ENCODE measurements at regions not wholly inside any gene's neighbourhood (a gene's known extent, or its start where the extent isn't known, plus 50 kb on each side); places are given as distances from the start of the nearest gene placed in this dataset.
"Not testable (repeated sequence)": the region's sequence is repeated elsewhere in the genome, so short reads cannot be mapped to it uniquely, and the experiment has no call there.

- H3K4me1 Mint-ChIP-seq (ENCODE audit: low read depth) = no peaks in the 10 kb centered on the region
- intact Hi-C loops (cut with micrococcal nuclease) = no loop called here
- peaks cover 25% of the 10 kb centered on the region for H3K9me3 Mint-ChIP-seq
- no peak overlapping the region for H3K27ac Mint-ChIP-seq
- no peak overlapping the region for H3K4me3 Mint-ChIP-seq
- H3K36me3 Mint-ChIP-seq (ENCODE audit: low read depth) = no peaks in the 10 kb centered on the region
- H3K27me3 Mint-ChIP-seq = no peaks in the 10 kb centered on the region
These were observed 493.3 kb upstream of the NAALADL2 start for GRCh38 chr3:174365796-174366195.

GRCh38 chr3:174366904-174367303 lies 492.2 kb upstream of the NAALADL2 start:
- H3K27ac Mint-ChIP-seq; H3K36me3 Mint-ChIP-seq (ENCODE audit: low read depth); H3K4me3 Mint-ChIP-seq; H3K27me3 Mint-ChIP-seq; H3K4me1 Mint-ChIP-seq (ENCODE audit: low read depth); intact Hi-C loops (cut with micrococcal nuclease): not testable (repeated sequence)
- H3K9me3 Mint-ChIP-seq = peaks cover 25% of the 10 kb centered on the region

- H3K4me3 Mint-ChIP-seq = no peak overlapping the region
These were observed 482.8 kb upstream of the NAALADL2 start for GRCh38 chr3:174376346-174376745.

GRCh38 chr3:174377096-174377495 lies 482.0 kb upstream of the NAALADL2 start:
- Mint-ChIP-seq H3K4me1 (ENCODE audit: low read depth) (no peaks in the 10 kb centered on the region), H3K27me3 (no peaks in the 10 kb centered on the region), H3K4me3 (no peak overlapping the region), H3K27ac (no peak overlapping the region), H3K9me3 (peaks cover 12% of the 10 kb centered on the region), H3K36me3 (ENCODE audit: low read depth) (no peaks in the 10 kb centered on the region)
- intact Hi-C loops (cut with micrococcal nuclease) = no loop called here

More at GRCh38 chr3:174376346-174376745, 482.8 kb upstream of the NAALADL2 start:
- Mint-ChIP-seq H3K36me3 (ENCODE audit: low read depth) (no peaks in the 10 kb centered on the region), H3K27me3 (no peaks in the 10 kb centered on the region), H3K4me1 (ENCODE audit: low read depth) (no peaks in the 10 kb centered on the region), H3K27ac (no peak overlapping the region), H3K9me3 (peaks cover 12% of the 10 kb centered on the region)
- intact Hi-C loops (cut with micrococcal nuclease) = no loop called here

- Mint-ChIP-seq H3K9me3 (peaks cover 12% of the 10 kb centered on the region), H3K27ac (no peak overlapping the region), H3K36me3 (ENCODE audit: low read depth) (no peaks in the 10 kb centered on the region), H3K4me3 (no peak overlapping the region), H3K27me3 (no peaks in the 10 kb centered on the region), H3K4me1 (ENCODE audit: low read depth) (no peaks in the 10 kb centered on the region)
- intact Hi-C loops (cut with micrococcal nuclease) = no loop called here
These were observed 481.4 kb upstream of the NAALADL2 start for GRCh38 chr3:174377684-174378083.

GRCh38 chr3:174382878-174383277 lies 476.3 kb upstream of the NAALADL2 start:
- intact Hi-C loops (cut with micrococcal nuclease) = no loop called here
- Mint-ChIP-seq H3K4me3 (no peak overlapping the region), H3K27me3 (no peaks in the 10 kb centered on the region), H3K27ac (no peak overlapping the region), H3K9me3 (peaks cover 3% of the 10 kb centered on the region), H3K4me1 (ENCODE audit: low read depth) (no peaks in the 10 kb centered on the region), H3K36me3 (ENCODE audit: low read depth) (no peaks in the 10 kb centered on the region)

GRCh38 chr3:174387736-174388135 lies 471.4 kb upstream of the NAALADL2 start:
- Mint-ChIP-seq H3K27me3 (no peaks in the 10 kb centered on the region), H3K9me3 (peaks cover 11% of the 10 kb centered on the region), H3K36me3 (ENCODE audit: low read depth) (no peaks in the 10 kb centered on the region), H3K27ac (no peak overlapping the region), H3K4me3 (no peak overlapping the region), H3K4me1 (ENCODE audit: low read depth) (no peaks in the 10 kb centered on the region)
- intact Hi-C loops (cut with micrococcal nuclease) = no loop called here

- Mint-ChIP-seq H3K27ac (no peak overlapping the region), H3K36me3 (ENCODE audit: low read depth) (no peaks in the 10 kb centered on the region)
These were observed 461.3 kb upstream of the NAALADL2 start for GRCh38 chr3:174397848-174398247.

GRCh38 chr3:174398761-174399160 lies 460.4 kb upstream of the NAALADL2 start:
- no peaks in the 10 kb centered on the region for H3K9me3 Mint-ChIP-seq
- H3K27ac Mint-ChIP-seq = no peak overlapping the region
- no peaks in the 10 kb centered on the region for H3K27me3 Mint-ChIP-seq
- H3K4me1 Mint-ChIP-seq (ENCODE audit: low read depth) = no peaks in the 10 kb centered on the region
- intact Hi-C loops (cut with micrococcal nuclease) = no loop called here
- H3K36me3 Mint-ChIP-seq (ENCODE audit: low read depth) = no peaks in the 10 kb centered on the region
- H3K4me3 Mint-ChIP-seq = no peak overlapping the region

More at GRCh38 chr3:174397848-174398247, 461.3 kb upstream of the NAALADL2 start:
- H3K9me3 Mint-ChIP-seq = no peaks in the 10 kb centered on the region
- intact Hi-C loops (cut with micrococcal nuclease) = no loop called here
- H3K4me1 Mint-ChIP-seq (ENCODE audit: low read depth) = no peaks in the 10 kb centered on the region
- H3K4me3 Mint-ChIP-seq = no peak overlapping the region
- H3K27me3 Mint-ChIP-seq = no peaks in the 10 kb centered on the region

- H3K27ac Mint-ChIP-seq = no peak overlapping the region
- H3K9me3 Mint-ChIP-seq = no peaks in the 10 kb centered on the region
- intact Hi-C loops (cut with micrococcal nuclease) = no loop called here
- H3K4me3 Mint-ChIP-seq = no peak overlapping the region
- H3K27me3 Mint-ChIP-seq = no peaks in the 10 kb centered on the region
- no peaks in the 10 kb centered on the region for H3K36me3 Mint-ChIP-seq (ENCODE audit: low read depth)
- H3K4me1 Mint-ChIP-seq (ENCODE audit: low read depth) = no peaks in the 10 kb centered on the region
These were observed 455.3 kb upstream of the NAALADL2 start for GRCh38 chr3:174403831-174404230.

- Mint-ChIP-seq H3K4me1 (ENCODE audit: low read depth) (peaks cover 6% of the 10 kb centered on the region), H3K27ac (no peak overlapping the region), H3K27me3 (no peaks in the 10 kb centered on the region), H3K9me3 (no peaks in the 10 kb centered on the region), H3K4me3 (no peak overlapping the region), H3K36me3 (ENCODE audit: low read depth) (no peaks in the 10 kb centered on the region)
- intact Hi-C loops (cut with micrococcal nuclease) = no loop called here
These were observed 450.8 kb upstream of the NAALADL2 start for GRCh38 chr3:174408310-174408709.

- intact Hi-C loops (cut with micrococcal nuclease) = no loop called here
- H3K4me1 Mint-ChIP-seq (ENCODE audit: low read depth) = peaks cover 6% of the 10 kb centered on the region
- H3K36me3 Mint-ChIP-seq (ENCODE audit: low read depth) = no peaks in the 10 kb centered on the region
- H3K27me3 Mint-ChIP-seq = no peaks in the 10 kb centered on the region
- H3K4me3 Mint-ChIP-seq = no peak overlapping the region
- H3K9me3 Mint-ChIP-seq = no peaks in the 10 kb centered on the region
- H3K27ac Mint-ChIP-seq = no peak overlapping the region
These were observed 449.9 kb upstream of the NAALADL2 start for GRCh38 chr3:174409086-174409743.

GRCh38 chr3:174413062-174413912 lies 445.8 kb upstream of the NAALADL2 start:
- no peaks in the 10 kb centered on the region for H3K36me3 Mint-ChIP-seq (ENCODE audit: low read depth)
- no peaks in the 10 kb centered on the region for H3K9me3 Mint-ChIP-seq
- intact Hi-C loops (cut with micrococcal nuclease) = no loop called here
- no peak overlapping the region for H3K4me3 Mint-ChIP-seq
- no peaks in the 10 kb centered on the region for H3K27me3 Mint-ChIP-seq
- H3K27ac Mint-ChIP-seq = no peak overlapping the region
- peaks cover 13% of the 10 kb centered on the region for H3K4me1 Mint-ChIP-seq (ENCODE audit: low read depth)

GRCh38 chr3:174414902-174415301 lies 444.2 kb upstream of the NAALADL2 start:
- H3K27me3 Mint-ChIP-seq = no peaks in the 10 kb centered on the region
- no peak overlapping the region for H3K4me3 Mint-ChIP-seq
- H3K9me3 Mint-ChIP-seq = no peaks in the 10 kb centered on the region
- intact Hi-C loops (cut with micrococcal nuclease) = no loop called here
- H3K4me1 Mint-ChIP-seq (ENCODE audit: low read depth) = peaks cover 13% of the 10 kb centered on the region
- no peak overlapping the region for H3K27ac Mint-ChIP-seq
- no peaks in the 10 kb centered on the region for H3K36me3 Mint-ChIP-seq (ENCODE audit: low read depth)

All from dendritic cell treated with granulocyte-macrophage colony-stimulating factor and Interleukin-4, amounts not matched to agents 40 ng/mL and 50 ng/mL, for 4 days (primary cell).